DMS 273 (cell line): ENCODE measurements at regions not wholly inside any gene's neighbourhood (a gene's known extent, or its start where the extent isn't known, plus 50 kb on each side); places are given as distances from the start of the nearest gene placed in this dataset.
A peak's percentile ranks its signal among the peaks of the same experiment; 100 is the strongest.

ENCODE experiments used
- DNase-seq: peaks from one replicate; lab custom pipeline; 2025; ENCODE audit not compliant: unreplicated experiment; lab: John Stamatoyannopoulos, UW

DNA sequence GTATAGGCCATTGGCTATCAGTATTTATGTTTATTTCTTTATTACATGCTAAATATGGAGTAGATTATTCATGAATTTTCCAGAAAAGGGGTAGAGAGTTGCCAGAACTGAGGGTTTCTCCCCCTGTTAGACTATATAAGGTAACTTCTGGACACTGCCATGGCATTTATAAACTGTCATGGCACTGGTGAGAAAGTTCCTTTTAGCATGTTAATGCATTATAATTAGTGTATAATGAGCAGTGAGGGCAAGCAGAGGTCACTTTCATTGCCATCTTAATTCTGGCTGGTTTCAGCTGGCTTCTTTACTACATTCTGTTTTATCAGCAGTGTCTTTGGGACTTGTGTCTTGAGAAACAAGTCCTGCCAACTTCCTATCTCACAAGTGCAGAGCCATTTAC is 220.0 kb upstream of the CNR1 start:
- no peak for DNase-seq

DNA sequence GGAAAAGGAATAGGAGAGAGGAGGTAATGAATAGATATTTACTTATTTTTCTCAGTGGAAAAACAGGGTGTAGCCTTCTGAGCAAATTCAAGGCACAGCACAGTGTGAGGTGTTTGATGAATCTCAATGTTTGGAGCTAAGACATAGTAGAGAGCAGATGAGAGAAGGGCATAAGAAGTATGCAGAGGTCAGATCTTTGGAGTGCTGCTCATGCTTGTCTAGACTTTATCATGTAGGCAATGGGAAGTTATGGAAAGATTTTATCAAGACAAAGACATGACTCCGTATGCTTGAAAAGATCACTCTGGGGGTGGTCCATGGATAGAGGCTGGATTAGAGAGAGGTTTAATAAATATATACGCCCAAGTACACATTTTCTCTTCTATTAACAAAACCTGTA is 217.0 kb upstream of the CNR1 start:
- no peak for DNase-seq

DNA sequence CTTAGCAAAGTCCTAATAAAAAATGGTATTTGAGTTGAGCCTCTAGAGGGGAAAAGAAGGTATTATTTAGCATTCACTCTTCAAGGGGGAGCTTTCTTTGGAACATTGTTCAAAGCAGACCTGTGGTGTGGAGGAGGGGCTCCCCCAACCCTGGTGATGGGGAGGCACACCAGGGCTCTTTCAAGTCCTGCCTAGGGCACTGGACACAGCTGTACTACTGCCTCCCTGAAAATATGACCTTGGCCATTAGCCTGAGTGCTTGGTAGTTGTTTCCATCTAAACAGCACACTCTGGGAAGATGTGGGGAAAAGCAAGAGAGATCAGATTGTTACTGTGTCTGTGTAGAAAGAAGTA is 215.1 kb upstream of the CNR1 start:
- no peak for DNase-seq

DNA sequence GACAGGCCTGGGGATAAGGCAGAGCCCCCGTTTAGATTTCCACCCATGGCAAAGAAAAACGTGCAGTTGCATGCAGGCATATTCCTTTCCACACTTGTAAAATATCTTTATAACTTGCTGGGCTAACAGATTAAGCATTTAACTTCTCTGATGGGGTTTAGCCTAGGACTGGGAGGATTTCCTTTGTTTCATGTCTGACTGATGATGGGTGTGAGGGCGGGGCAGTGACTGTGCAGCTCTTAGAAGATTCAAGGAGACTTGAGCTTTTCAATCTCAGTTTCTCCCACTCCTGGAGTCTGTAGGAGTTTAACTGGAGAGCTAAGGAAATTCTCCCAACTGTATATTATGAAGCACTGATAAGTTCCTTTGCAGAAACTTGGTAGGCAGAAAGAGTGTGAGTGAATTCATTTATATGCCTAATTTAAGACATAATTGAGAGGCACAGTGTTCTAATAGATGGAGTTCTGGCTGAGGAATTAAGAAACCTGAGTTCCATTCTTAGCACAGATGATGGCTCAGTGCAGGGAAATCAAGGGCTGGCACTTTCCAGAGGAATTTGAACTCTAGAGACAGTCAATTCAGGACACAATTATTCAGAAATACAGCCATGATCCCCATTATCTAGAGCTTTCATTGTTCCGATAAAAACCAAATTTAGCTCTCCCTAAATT is 214.6 kb upstream of the CNR1 start:
- DNase-seq: no peak

DNA sequence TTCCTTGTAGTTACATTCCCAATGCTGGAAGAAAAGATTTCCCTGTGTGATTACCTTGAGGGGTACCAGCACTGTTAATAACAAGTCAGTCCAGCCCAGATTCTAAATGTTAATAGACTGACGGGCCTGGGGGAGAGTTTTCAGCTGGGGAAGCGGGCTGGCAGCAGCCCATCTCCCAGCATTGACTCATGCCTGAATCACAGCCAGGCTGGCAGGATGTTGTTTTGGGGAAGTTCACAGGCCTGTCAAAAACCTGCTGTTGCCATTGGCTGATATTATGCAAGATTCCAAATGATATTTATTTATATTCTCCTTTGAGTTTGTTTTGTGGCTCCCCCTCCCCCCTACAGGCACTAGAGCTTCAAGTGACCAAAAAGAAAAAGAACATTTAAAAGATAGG is 213.9 kb upstream of the CNR1 start:
- peak; percentile 69 for DNase-seq

DNA sequence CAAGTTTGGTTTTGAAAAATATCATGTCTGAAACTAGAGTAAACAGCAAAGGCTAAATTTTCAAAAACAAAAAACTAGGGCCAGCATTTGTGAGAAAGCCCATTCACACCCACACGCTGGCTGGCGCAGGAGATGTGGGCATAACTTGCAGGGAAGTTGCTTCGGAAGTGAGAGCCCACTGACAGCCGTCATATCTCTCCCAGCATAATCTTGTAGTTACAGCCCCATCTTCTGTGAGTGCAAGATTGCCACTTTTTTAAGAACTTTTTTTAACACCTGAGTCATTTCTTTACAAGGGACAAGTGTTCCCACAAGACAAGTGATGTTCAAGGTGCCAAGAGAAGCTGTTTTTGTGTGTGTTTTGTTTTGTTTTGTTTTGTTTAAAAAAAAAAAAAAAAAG is 212.5 kb upstream of the CNR1 start:
- no peak for DNase-seq

DNA sequence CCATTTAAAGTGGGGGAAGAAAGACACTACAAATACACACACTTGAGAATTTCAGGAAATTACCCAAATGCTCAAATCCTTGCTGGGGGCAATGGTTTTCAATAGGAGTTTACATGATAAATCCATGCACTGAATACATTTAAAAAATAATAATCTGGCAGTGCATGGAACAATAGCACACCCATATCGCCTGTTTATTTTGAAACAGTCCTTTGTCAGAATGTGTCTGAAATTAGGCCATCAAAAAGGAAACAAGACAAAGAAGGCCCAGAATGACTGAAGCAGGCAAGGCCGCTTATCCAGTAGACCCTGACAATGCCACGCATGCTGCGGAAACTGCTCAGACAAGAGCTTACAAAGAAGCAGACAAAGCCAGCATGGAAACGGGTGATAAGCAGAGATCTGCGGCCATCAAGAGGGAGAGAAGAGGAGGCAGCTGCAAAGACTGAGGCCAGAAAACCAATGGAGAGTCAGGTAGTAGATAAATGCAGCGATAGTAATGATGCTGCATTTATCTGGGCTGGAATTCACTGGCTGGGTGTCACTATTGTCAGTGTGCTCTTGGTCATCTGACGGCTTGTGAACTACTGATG is 211.9 kb upstream of the CNR1 start:
- no peak for DNase-seq

DNA sequence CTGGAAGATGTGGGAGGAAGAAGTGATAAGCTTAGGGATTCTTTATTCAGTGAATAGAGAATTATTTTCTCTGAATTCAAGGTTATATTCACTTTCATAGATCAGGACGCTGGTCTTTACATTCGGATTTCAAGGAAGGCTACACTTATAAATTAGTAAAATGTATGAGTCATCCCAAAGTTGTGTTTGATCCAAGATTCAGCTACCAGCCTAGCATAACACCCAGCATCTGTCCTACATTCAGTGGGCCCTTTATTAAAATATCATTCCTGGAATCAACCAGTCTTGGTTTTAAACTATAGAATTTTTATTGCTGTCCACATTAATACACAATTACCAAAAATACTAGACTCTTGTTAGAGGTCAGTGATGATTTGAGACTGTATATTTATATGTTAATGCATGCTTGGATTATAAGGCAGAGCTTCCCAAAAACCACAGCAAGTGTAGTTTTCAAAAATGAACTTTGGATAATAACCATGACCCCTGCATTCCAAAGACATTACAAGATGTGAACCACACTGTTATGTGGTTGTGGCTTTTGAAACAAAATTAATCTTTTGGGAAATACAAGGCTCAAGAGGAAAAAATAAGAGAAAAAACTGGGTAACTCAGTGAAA is 210.7 kb upstream of the CNR1 start:
- DNase-seq: peak; percentile 64

DNA sequence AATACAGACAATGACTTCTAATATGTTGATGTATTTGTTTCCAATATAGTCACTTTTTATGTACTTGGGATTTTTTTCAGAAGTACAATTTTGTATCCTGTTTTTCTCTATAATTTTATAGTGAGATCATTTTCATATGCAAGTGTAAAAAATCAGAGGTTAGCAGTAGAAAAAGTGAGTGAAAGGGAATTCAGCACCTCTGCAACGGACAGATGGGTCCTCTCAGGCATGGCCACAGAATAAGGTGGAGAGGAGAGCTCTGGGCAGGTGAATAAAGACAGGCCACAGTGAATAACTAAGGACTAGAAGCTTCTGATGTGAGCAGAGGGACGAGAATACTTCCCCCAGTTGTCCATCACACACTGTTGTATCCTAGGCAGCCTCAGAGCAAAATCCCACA is 210.1 kb upstream of the CNR1 start:
- peak; percentile 22 for DNase-seq

DNA sequence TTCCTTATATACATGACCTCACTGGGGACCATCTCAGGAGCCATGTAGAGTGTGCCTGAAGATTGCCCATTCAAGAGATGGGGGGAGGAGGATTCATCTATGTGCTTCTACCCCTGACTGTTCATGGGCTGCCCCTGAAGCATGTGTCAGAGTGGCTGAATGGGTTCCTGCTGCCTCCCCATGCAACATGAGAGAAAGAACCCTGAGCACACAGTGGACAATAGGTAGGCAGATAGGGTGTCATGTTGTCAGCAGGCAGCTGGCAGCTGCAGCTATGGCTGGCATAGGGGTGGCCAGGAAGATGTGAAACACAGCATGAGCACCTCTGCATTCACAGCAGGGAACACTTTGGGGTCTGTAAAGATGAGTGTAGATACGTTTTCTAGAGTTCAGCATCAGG is 208.4 kb upstream of the CNR1 start:
- DNase-seq: peak; percentile 19

DNA sequence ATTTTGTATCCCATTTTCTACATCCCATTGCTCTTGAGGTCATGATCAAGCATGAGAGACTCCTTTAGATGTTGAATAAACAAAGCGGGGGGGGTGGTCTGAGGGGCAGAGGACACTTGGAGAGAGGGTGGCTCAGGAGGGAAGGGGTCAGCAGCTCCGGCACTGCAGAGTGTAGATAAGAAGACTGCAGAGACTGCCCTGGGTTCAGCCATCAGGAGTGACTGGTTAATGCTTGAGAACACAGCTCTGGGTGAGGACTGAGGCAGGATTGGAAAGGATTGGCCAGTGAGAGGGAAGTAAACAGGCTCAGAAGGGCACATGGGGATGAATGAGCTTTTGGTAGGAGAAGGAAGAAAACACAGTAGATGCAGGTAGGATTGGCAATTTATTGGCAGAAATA is 205.3 kb upstream of the CNR1 start:
- no peak for DNase-seq

DNA sequence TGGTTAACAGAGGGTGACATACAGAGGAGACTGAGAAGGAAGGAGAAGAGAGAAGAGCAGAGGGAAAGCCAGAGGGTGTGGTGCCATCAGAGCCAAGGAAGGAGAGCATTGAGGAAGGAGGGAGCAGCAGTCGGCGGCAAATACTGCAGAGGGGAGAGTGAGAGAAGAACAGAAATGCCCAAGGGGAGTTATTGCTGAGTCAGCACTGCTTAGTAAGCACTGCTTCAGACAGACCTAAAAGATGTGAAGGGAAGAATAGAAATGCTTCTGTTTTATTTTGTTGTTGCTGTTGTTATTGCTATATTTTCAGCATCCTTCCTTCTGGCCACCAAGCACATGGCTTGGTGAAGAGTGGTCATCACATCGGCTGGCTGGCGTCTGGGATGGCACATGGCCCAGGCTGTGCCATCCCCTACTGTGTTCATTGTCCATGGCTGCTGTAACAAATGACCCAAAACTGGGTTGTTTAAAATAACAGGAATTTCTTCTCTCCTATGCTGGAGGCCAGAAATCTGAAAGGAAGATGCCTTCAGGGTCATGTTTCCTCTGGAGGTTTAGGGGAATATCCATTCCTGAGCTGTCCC is 204.1 kb upstream of the CNR1 start:
- DNase-seq: no peak

DNA sequence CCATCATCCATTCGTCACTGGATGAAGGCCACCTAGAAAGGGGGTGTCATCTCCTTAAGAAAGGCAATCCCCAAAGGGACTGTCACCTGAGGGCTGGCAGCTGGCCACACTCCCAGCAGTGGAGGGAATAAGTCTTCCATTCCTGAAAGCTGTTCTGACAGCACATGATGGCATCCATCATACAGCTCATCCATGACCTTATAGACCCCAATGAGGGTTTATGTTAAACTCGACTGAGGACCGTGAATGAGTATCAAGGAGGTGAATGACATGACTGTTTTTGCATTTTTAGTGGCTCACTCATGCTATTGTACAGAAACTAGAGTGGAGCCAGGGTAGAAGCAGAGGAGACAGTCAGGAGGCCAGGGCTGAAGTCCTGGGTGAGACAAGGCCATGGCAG is 203.1 kb upstream of the CNR1 start:
- no peak for DNase-seq

DNA sequence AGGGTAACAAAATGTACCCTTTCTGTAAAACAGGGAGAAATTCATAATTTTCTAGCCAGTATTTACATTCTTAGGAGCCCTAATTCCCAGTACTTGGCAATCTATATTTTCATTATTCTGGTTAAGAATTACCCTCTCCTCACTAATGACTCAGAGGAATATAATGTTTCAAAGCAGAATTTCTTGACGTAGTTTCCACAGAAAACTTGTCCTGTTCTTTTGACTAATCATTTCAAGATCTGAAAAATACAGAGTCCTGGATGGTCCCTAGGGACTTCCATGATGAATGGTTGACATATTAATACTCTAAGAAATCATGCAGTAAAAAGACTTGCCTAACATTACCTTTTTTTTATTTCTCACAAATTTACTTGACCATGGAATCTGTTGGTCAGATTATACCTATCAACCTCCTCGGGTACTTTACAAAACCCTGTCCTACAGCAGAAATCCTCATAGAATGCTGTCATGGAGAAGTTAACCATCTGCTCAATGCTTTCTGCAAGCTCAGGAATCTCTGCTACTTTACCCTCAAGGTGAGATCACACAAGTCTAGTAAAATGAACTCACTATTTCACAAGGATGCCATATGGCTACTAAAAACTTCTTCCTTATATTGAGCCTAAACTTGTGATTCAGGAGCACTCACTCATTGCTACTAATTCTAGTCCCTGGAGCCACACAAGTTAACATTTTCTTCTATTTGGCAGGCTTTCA is 202.1 kb upstream of the CNR1 start:
- peak; percentile 77 for DNase-seq

DNA sequence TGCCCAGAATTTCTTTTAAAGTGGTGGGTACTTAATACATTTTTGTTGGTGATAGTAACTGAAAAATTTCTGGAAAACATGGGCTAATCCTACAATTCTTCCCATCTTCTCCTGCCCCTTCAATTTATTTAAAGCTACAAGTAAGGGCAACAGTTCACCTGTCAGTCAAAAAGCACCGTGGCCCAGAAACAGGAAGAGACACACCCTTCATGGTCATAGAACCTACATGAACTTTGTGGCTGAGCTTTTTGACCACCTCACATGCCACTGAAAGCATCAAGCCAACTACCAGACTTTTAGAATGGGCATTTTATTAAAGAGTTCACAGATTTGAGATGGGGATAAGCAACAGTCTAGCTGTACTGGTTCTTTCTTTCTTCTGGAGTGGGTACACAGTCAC is 201.1 kb upstream of the CNR1 start:
- DNase-seq: no peak

DNA sequence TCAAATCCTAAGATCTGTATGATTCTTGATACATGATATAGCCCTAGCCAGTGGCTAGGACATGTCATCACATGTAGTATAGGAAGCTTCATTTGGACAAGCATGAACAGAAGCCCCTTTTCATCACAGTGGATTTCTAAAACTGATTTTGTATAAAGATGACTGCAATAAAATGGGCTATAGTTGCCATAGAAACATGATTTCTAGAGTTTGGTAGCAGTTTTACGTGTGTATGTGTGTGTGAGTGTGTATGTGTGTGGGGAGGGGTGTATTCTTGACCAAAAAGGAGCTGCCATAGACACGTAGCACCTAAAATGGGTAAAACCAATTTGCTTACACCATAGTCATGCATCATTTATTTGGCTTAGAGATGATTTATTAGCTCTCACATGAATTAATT is 200.5 kb upstream of the CNR1 start:
- no peak for DNase-seq

DNA sequence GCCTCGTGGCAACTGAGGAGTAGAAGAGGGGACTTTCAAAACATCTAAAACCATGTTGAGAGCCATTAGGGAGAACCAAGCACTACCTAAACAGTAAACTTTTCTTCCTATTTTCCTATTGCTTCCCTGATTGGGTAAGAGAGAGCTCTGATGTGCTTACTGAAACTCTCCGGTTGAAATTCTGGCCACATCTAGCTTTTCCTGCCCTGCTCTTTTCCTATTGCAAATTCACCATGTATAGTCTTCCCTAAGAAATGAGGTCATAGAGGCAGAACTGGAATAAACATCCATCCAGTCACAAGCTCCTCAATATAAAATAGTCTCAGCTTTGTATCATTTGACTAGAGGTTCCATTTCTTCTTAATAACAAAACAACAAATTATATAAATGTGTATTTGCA is 199.5 kb upstream of the CNR1 start:
- no peak for DNase-seq

DNA sequence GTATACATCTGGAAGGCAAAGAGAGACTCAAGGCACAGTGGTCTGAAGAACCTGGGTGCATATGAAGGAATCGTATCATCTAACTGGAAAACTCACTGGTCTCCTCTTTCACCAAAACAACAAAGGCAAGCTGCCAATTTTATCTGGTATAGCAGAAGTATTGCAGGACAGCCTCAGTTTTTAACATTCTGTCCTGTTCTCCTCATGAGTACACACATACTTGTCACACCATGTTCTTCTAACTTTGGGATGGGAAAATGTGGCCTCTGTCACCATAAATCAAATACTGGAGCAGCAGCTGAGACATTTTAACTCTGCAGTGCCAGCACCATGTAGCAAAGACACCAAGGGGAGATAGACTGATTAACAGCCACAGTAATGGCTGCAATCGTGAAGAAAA is 199.1 kb upstream of the CNR1 start:
- peak; percentile 17 for DNase-seq

DNA sequence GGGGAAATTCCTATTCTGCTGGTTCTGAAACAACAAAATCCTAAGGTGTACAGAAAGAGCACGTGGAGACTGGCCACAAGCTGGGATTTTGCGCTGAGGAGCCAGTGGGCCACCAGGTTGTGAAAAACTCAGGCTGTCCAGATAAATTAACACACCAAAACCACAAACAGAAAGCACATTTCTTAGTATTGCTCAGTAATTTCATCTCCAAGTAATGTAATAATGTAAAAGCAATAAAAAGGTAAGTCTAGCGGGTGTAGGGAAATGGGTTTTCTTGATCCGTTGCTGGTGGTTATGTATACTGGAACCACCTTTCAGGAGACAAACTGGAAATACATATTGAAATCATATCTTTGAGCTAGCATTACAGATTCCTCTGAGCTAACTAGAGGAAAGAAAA is 195.6 kb upstream of the CNR1 start:
- no peak for DNase-seq

DNA sequence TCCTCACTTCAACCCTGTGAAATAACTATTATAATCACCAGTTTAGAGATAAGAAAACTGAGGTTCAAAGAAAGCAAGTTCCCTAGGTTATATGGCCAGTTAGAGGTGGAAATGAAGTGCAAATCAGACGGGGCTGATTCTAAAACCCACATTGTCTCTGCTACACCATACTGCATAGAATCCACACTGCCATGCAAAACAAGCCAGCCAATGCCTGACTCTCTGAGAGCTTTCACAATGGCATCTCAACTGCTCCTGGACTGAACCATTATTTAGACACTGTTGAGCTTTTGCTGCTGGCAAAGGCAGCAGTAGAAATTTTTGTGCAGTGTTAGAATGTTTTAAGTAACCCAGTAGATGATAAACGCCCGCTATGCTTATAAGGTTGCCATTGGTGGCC is 195.2 kb upstream of the CNR1 start:
- no peak for DNase-seq

DNA sequence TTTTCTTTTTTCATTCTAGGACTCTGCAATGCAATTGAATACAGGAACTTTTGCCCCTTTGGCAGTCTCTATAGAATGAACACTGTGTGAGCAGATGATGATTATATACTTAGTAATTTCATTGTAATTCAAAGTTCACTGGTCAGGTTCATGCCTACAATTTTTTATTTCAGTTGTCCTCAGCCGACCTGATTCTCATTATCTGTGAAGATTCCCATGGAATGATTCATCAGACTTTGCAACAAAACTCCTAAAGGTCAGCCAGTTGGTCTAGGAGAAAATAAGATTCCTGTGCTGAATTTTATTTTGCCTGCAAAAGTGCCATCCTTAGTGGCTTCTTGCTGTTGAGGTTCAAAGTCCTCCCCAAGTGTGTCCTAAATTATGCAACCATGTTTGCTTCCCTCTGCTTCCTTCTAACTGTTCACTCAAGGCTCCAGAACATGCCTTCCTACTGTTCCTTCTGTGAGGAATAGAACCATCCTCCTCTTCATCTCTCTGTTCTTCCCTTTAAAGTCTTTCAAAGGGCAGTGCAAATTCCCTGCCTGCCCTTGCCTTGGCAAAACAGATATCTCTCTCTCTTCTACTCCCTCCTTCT is 194.2 kb upstream of the CNR1 start:
- no peak for DNase-seq
